CD14-positive monocyte (primary cell): ENCODE measurements at regions not wholly inside any gene's neighbourhood (a gene's known extent, or its start where the extent isn't known, plus 50 kb on each side); places are given as distances from the start of the nearest gene placed in this dataset.
A peak's percentile ranks its signal among the peaks of the same experiment; 100 is the strongest.

Source experiments
- DNase-seq, 3 donors: peaks; one replicate each; pipeline ENCODE4 v3.0.0-alpha.2; 2011 to 2022
- H2AFZ ChIP-seq: 2 replicates; pipeline ENCODE4 v1.6.0; 2012; ENCODE audit warnings: mild to moderate bottlenecking, low read depth, low read length, inconsistent platforms; ENCODE audit not compliant: insufficient read depth, poor library complexity, severe bottlenecking
- H3K27ac ChIP-seq, 2 donors: 1 replicate in 1 of 2; 2 replicates in 1 of 2; pipeline ENCODE4 v1.5.1; 2012 to 2013; ENCODE audit warnings: low read length in 2 of 2, control low read depth in 1 of 2, inconsistent platforms in 1 of 2, low read depth in 1 of 2, mild to moderate bottlenecking in 1 of 2
- H3K27me3 ChIP-seq, 2 donors: one replicate each; pipeline versions ENCODE4 v1.6.0 to v1.6.1; 2011 to 2013; ENCODE audit warnings: low read length in 2 of 2; ENCODE audit not compliant: control insufficient read depth in 2 of 2, insufficient read depth in 2 of 2
- H3K36me3 ChIP-seq, 2 donors: replicated peaks in 1 of 2; 1 replicate in 1 of 2; 2 replicates in 1 of 2; pipeline versions ENCODE4 v1.5.1 to v1.6.1; 2012 to 2013; ENCODE audit warnings: low read length in 2 of 2, control low read depth in 1 of 2, inconsistent platforms in 1 of 2, mild to moderate bottlenecking in 1 of 2; ENCODE audit not compliant: insufficient read depth in 2 of 2, control insufficient read depth in 1 of 2
- H3K4me1 ChIP-seq, 2 donors: 1 replicate in 1 of 2; 2 replicates in 1 of 2; pipeline versions ENCODE4 v1.5.1 to v1.6.1; 2012 to 2013; ENCODE audit warnings: low read length in 2 of 2, control low read depth in 1 of 2, inconsistent platforms in 1 of 2, mild to moderate bottlenecking in 1 of 2, moderate library complexity in 1 of 2; ENCODE audit not compliant: insufficient read depth in 2 of 2, control insufficient read depth in 1 of 2
- H3K4me2 ChIP-seq: replicated peaks from 2 replicates; pipeline ENCODE3; 2012; ENCODE audit warnings: low read length, moderate library complexity, mild to moderate bottlenecking; ENCODE audit not compliant: poor library complexity, severe bottlenecking; ENCODE audit errors: extremely low read depth
- H3K4me3 ChIP-seq, 3 experiments: fragments of 200-600 bp in 1 of 3; sonication (generic) in 1 of 3; replicated peaks in 1 of 3; 1 replicate in 2 of 3; 2 replicates in 1 of 3; pipeline ENCODE4 v1.5.1; 2011 to 2013; ENCODE audit warnings: low read length in 3 of 3, mild to moderate bottlenecking in 3 of 3, control low read depth in 2 of 3, low read depth in 2 of 3, inconsistent platforms in 1 of 3, moderate library complexity in 1 of 3
- H3K79me2 ChIP-seq: 2 replicates; pipeline ENCODE4 v1.6.0; 2012; ENCODE audit warnings: mild to moderate bottlenecking, control low read depth, inconsistent platforms, low read length, moderate library complexity; ENCODE audit not compliant: insufficient read depth
- H3K9ac ChIP-seq: 2 replicates; pipeline ENCODE4 v1.6.0; 2017; ENCODE audit warnings: low read length, mild to moderate bottlenecking; ENCODE audit not compliant: insufficient read depth, poor library complexity, severe bottlenecking
- H3K9me3 ChIP-seq, 2 donors: replicated peaks in 1 of 2; 1 replicate in 1 of 2; 2 replicates in 1 of 2; pipeline versions ENCODE4 v1.5.1 to v1.6.1; 2012 to 2013; ENCODE audit warnings: low read length in 2 of 2, control low read depth in 1 of 2; ENCODE audit not compliant: control insufficient read depth in 1 of 2, insufficient read depth in 1 of 2
- H4K20me1 ChIP-seq: 2 replicates; pipeline ENCODE4 v1.6.0; 2012; ENCODE audit warnings: mild to moderate bottlenecking, low read length, control low read depth, moderate library complexity; ENCODE audit not compliant: insufficient read depth
- H3K27ac Mint-ChIP-seq, 7 donors: one replicate each; pipeline ENCODE4 v1.8.0; 2020; ENCODE audit warnings: mild to moderate bottlenecking in 7 of 7, mixed read lengths in 7 of 7, moderate library complexity in 6 of 7, inconsistent platforms in 2 of 7
- H3K27me3 Mint-ChIP-seq, 3 donors: one replicate each; pipeline ENCODE4 v1.8.0; 2021 to 2022; ENCODE audit warnings: low read depth in 3 of 3, mild to moderate bottlenecking in 3 of 3, mixed read lengths in 3 of 3, moderate library complexity in 3 of 3, inconsistent platforms in 1 of 3
- H3K36me3 Mint-ChIP-seq, 2 donors: one replicate each; pipeline ENCODE4 v1.8.0; 2020; ENCODE audit warnings: mixed read lengths in 2 of 2, inconsistent platforms in 1 of 2, mild to moderate bottlenecking in 1 of 2
- H3K4me1 Mint-ChIP-seq: one replicate; pipeline ENCODE4 v1.8.0; 2020; ENCODE audit warnings: mild to moderate bottlenecking, mixed read lengths
- H3K4me3 Mint-ChIP-seq, 2 donors: one replicate each; pipeline ENCODE4 v1.8.0; 2020; ENCODE audit warnings: mild to moderate bottlenecking in 2 of 2, mixed read lengths in 2 of 2, moderate library complexity in 1 of 2
- H3K9me3 Mint-ChIP-seq, 7 donors: one replicate each; pipeline ENCODE4 v1.8.0; 2020 to 2022; ENCODE audit warnings: mixed read lengths in 7 of 7, mild to moderate bottlenecking in 6 of 7, moderate library complexity in 6 of 7, inconsistent platforms in 2 of 7
- WGBS: methylation state at CpG from one replicate; pipeline ENCODE4 v1.1.5; 2013; ENCODE audit warnings: missing lambda C conversion rate; ENCODE audit not compliant: insufficient coverage; 5-methylcytosine and 5-hydroxymethylcytosine counted together
- intact Hi-C, 2 donors: fragments of 100-400 bp; cut with micrococcal nuclease; formaldehyde crosslinking; loops; one replicate each; pipeline versions ENCODE4 v1.15.0 to v1.15.1; 2023
- TF ChIP-seq, protein P1 (sequence below): fragments of 200-600 bp; IDR thresholded peaks from one replicate; pipeline ENCODE4 v1.8.0; 2022; ENCODE audit warnings: antibody characterized with exemption, mild to moderate bottlenecking

DNA sequence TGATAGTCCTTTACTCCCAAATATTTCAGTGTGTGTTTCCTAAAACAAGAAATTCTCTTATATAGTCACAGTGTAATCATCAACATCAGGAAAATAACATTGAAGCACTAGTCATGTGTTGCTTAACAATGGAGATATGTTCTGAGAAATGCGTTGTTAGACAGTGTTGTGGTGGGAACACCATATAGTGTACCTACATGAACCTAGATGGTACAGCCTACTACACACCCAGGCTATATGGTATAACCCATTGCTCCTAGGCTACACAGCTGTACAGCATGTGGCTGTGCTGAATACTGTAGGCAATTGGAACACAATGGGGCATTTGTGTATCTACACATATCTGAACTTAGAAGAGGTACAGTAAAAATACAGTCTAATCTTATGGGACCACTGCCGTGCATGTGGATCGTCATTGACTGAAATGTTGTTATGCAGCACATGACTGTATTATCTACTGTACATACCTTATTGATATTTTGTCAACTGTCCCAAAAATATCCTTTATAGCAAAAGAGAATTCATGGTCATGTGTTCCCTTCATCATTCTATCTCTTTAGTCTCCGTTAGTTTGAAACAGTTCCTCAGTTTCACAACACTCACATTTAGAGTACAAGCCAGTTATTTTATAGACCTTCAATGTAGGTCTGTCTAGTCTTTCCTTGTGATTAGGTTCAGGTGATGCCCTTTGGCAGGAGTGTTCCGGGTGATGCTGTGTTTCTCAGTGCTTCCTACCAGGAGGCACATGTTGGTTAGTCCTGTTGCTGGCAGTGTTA lies 109.7 kb downstream of the SLC25A47 start:
- intact Hi-C loops, result no loop called here

DNA sequence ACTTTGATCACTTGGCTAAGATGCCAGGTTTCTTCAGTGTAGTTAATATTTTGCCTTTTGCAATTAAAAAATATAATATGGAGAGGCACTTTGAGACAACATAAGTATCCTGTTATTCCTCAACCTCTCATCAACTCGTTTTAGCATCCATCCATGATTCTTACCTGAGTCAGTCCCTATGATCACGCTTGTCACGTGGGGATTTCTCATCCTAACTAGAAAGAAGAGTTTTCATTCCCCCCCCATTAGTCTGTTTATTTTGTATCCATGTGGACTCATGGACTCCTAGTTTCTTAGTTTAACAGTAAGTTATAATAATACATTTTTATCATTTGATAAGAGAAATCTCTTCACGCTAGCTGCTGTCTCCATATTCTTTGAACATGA lies 110.3 kb downstream of the SLC25A47 start:
- Histone ChIP-seq H3K4me3 (peak overlapping the region in 1 of 3 experiments; percentile 25), H3K36me3 (no peaks in the 10 kb centered on the region), H4K20me1 (no peaks in the 10 kb centered on the region), H3K4me2 (no peak overlapping the region), H2AFZ (peak overlapping the region; percentile 25), H3K27ac (peak overlapping the region; percentile 79 to 83), H3K4me1 (peaks cover 34 to 44% of the 10 kb centered on the region in 2 donors), H3K9ac (no peak overlapping the region), H3K79me2 (peaks cover 6% of the 10 kb centered on the region), H3K9me3 (no peaks in the 10 kb centered on the region), H3K27me3 (no peaks in the 10 kb centered on the region)
- Mint-ChIP-seq H3K4me1 (peaks cover 56% of the 10 kb centered on the region), H3K4me3 (no peak overlapping the region), H3K27me3 (no peaks in the 10 kb centered on the region), H3K36me3 (peaks cover 6 to 23% of the 10 kb centered on the region in 2 donors), H3K9me3 (peaks cover 0 to 3% (median 0%) of the 10 kb centered on the region in 7 donors), H3K27ac (peak overlapping the region; percentile 87 to 97 (median 94))
- no CpG with 5 or more reads among the region's 4 CpGs for WGBS
- intact Hi-C loops, result no loop called here
- TF ChIP-seq, protein P1, sequence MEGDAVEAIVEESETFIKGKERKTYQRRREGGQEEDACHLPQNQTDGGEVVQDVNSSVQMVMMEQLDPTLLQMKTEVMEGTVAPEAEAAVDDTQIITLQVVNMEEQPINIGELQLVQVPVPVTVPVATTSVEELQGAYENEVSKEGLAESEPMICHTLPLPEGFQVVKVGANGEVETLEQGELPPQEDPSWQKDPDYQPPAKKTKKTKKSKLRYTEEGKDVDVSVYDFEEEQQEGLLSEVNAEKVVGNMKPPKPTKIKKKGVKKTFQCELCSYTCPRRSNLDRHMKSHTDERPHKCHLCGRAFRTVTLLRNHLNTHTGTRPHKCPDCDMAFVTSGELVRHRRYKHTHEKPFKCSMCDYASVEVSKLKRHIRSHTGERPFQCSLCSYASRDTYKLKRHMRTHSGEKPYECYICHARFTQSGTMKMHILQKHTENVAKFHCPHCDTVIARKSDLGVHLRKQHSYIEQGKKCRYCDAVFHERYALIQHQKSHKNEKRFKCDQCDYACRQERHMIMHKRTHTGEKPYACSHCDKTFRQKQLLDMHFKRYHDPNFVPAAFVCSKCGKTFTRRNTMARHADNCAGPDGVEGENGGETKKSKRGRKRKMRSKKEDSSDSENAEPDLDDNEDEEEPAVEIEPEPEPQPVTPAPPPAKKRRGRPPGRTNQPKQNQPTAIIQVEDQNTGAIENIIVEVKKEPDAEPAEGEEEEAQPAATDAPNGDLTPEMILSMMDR, result no peak
- peak in 1 of 3 donors; percentile 22 for DNase-seq

More for the DNA sequence above, 109.7 kb downstream of the SLC25A47 start:
- Histone ChIP-seq H3K9me3 (no peaks in the 10 kb centered on the region), H3K4me3 (no peak overlapping the region), H3K36me3 (no peaks in the 10 kb centered on the region), H3K27ac (peak overlapping the region in 1 of 2 donors; percentile 79), H3K9ac (no peak overlapping the region), H3K4me1 (peaks cover 39 to 49% of the 10 kb centered on the region in 2 donors), H4K20me1 (no peaks in the 10 kb centered on the region), H2AFZ (no peak overlapping the region), H3K27me3 (no peaks in the 10 kb centered on the region), H3K4me2 (no peak overlapping the region), H3K79me2 (peaks cover 6% of the 10 kb centered on the region)
- Mint-ChIP-seq H3K27ac (peak overlapping the region in 5 of 7 donors; percentile 69 to 92 (median 80)), H3K4me3 (no peak overlapping the region), H3K9me3 (peaks cover 0 to 3% (median 0%) of the 10 kb centered on the region in 7 donors), H3K4me1 (peaks cover 62% of the 10 kb centered on the region), H3K36me3 (peaks cover 11 to 26% of the 10 kb centered on the region in 2 donors), H3K27me3 (no peaks in the 10 kb centered on the region)
- 83% methylated on average over 1 of the region's 5 CpGs for WGBS
- DNase-seq, result no peak
- TF ChIP-seq, protein P1, result no peak
